HCT116 (cell line): ENCODE measurements at regions not wholly inside any gene's neighbourhood (a gene's known extent, or its start where the extent isn't known, plus 50 kb on each side); places are given as distances from the start of the nearest gene placed in this dataset.

Experiments
- ATAC-seq: fragments of 200-7000 bp; cut with Tn5 transposase; 2 replicates; pipeline ENCODE4 v1.9.1; 2020; ENCODE audit warnings: mild to moderate bottlenecking, moderate library complexity
- BruUV-seq: library from RNA; stranded (reverse); fragments of 400-500 nt; replicated peaks from 2 replicates; lab custom pipeline; 2021; lab: Mats Ljungman, UMichigan
- CTCF ChIA-PET: fragments of 300-600 bp; sonication (Branson Sonifier 250); formaldehyde crosslinking; loops from one replicate; lab custom pipeline; 2021; ENCODE audit warnings: antibody characterized with exemption; lab: Charles Lee
- POLR2A ChIA-PET: fragments of 300-600, 350-600 bp; sonication (Branson Sonifier 250); formaldehyde crosslinking; loops from one replicate; lab custom pipeline; 2021; ENCODE audit warnings: antibody characterized with exemption; lab: Charles Lee
- RAD21 ChIA-PET, 2 experiments: fragments of 300-600 bp; sonication (Branson Sonifier 250); formaldehyde crosslinking; loops; one replicate each; lab custom pipeline; 2023; ENCODE audit warnings: low total read pairs in 2 of 2; ENCODE audit not compliant: uncharacterized antibody in 2 of 2, unreplicated experiment in 2 of 2, low non-redundant PET in 1 of 2; lab: Charles Lee
- DNase-seq: peaks from one replicate; pipeline ENCODE4 v3.0.0-alpha.2; 2010; ENCODE audit warnings: low read depth, low spot score
- H2AFZ ChIP-seq: fragments of 200-600 bp; shearing (Covaris generic), sonication (generic); 2 replicates; pipeline ENCODE4 v1.6.1; 2017; ENCODE audit warnings: low read depth, mixed run types, mixed read lengths, antibody characterized with exemption, low read length; ENCODE audit not compliant: poor library complexity, severe bottlenecking
- H3K27ac ChIP-seq: 2 replicates; pipeline ENCODE4 v1.5.1; 2012; ENCODE audit warnings: low read depth, low read length
- H3K27me3 ChIP-seq: fragments of 200-600 bp; sonication (generic); 2 replicates; pipeline ENCODE4 v1.6.1; 2016; ENCODE audit warnings: mixed run types, low read length, mixed read lengths; ENCODE audit not compliant: insufficient read depth
- H3K36me3 ChIP-seq, 2 experiments: fragments of 200-500 bp in 1 of 2; fragments of 200-600 bp in 1 of 2; sonication (Bioruptor generic) in 1 of 2; sonication (generic) in 1 of 2; 2 replicates each; pipeline versions ENCODE4 v1.5.1 to v1.6.1; 2014 to 2016; ENCODE audit warnings: low read length in 2 of 2, inconsistent platforms in 1 of 2, mixed read lengths in 1 of 2, mixed run types in 1 of 2; ENCODE audit not compliant: insufficient read depth in 2 of 2, control insufficient read depth in 1 of 2
- H3K4me1 ChIP-seq, 2 experiments: fragments of 200-600 bp in 1 of 2; sonication (generic) in 1 of 2; 2 replicates each; pipeline versions ENCODE4 v1.5.1 to v1.6.1; 2012 to 2017; ENCODE audit warnings: low read length in 2 of 2, inconsistent platforms in 1 of 2, mild to moderate bottlenecking in 1 of 2, mixed read lengths in 1 of 2, mixed run types in 1 of 2, moderate library complexity in 1 of 2; ENCODE audit not compliant: insufficient read depth in 2 of 2, control insufficient read depth in 1 of 2
- H3K4me2 ChIP-seq: fragments of 200-600 bp; sonication (generic); 2 replicates; pipeline ENCODE4 v1.6.1; 2017; ENCODE audit warnings: mixed run types, low read length, mixed read lengths
- H3K4me3 ChIP-seq, 2 experiments: fragments of 200-600 bp in 1 of 2; sonication (generic) in 1 of 2; replicated peaks in 1 of 2; 2 replicates each; pipeline ENCODE4 v1.5.1; 2011 to 2016; ENCODE audit warnings: low read length in 2 of 2, control low read depth in 1 of 2, low read depth in 1 of 2, mild to moderate bottlenecking in 1 of 2, mixed read lengths in 1 of 2, mixed run types in 1 of 2
- H3K79me2 ChIP-seq: fragments of 200-600 bp; sonication (generic); 2 replicates; pipeline ENCODE4 v1.6.1; 2017; ENCODE audit warnings: mild to moderate bottlenecking, mixed run types, low read length, moderate library complexity, mixed read lengths; ENCODE audit not compliant: insufficient read depth
- H3K9ac ChIP-seq: fragments of 200-600 bp; sonication (generic); 2 replicates; pipeline ENCODE4 v1.6.1; 2016; ENCODE audit warnings: low read length, mixed read lengths
- H3K9me2 ChIP-seq: fragments of 200-600 bp; sonication (generic), shearing (Covaris generic); 2 replicates; pipeline ENCODE4 v1.6.1; 2017; ENCODE audit warnings: mixed run types, mild to moderate bottlenecking, moderate library complexity; ENCODE audit not compliant: insufficient read depth
- H3K9me3 ChIP-seq, 2 experiments: fragments of 200-500 bp in 1 of 2; fragments of 200-600 bp in 1 of 2; sonication (Bioruptor generic) in 1 of 2; sonication (generic) in 1 of 2; 2 replicates each; pipeline ENCODE4 v1.6.1; 2014 to 2017; ENCODE audit warnings: low read length in 2 of 2, mixed read lengths in 2 of 2, inconsistent platforms in 1 of 2, low read depth in 1 of 2, mild to moderate bottlenecking in 1 of 2, mixed run types in 1 of 2, moderate library complexity in 1 of 2; ENCODE audit not compliant: control insufficient read depth in 1 of 2, insufficient read depth in 1 of 2
- H4K20me1 ChIP-seq: fragments of 200-600 bp; sonication (generic), shearing (Covaris generic); 2 replicates; pipeline ENCODE4 v1.6.1; 2017; ENCODE audit warnings: mixed run types, mild to moderate bottlenecking, moderate library complexity; ENCODE audit not compliant: insufficient read depth
- CBX3 ChIP-seq: IDR thresholded peaks from 2 replicates; pipeline ENCODE4 v1.6.1; 2012; ENCODE audit warnings: low read depth
- CTCF ChIP-seq, 3 experiments: fragments of 200-600 bp in 1 of 3; sonication (generic) in 1 of 3; IDR thresholded peaks in 2 of 3; conservative IDR thresholded peaks in 1 of 3; 2 replicates each; pipeline ENCODE4 v1.5.1; 2012 to 2017; ENCODE audit warnings: low read depth in 2 of 3, low read length in 2 of 3, antibody characterized with exemption in 1 of 3, borderline replicate concordance in 1 of 3, control low read depth in 1 of 3, mild to moderate bottlenecking in 1 of 3, mixed read lengths in 1 of 3, mixed run types in 1 of 3, moderate library complexity in 1 of 3; ENCODE audit not compliant: insufficient read depth in 1 of 3
- JUND ChIP-seq: IDR thresholded peaks from 2 replicates; pipeline ENCODE4 v1.6.1; 2012
- YY1 ChIP-seq: IDR thresholded peaks from 2 replicates; pipeline ENCODE4 v1.6.1; 2011; ENCODE audit warnings: low read length, low read depth, moderate library complexity, mild to moderate bottlenecking; ENCODE audit not compliant: insufficient replicate concordance; ENCODE audit errors: extremely low read depth
- ZBTB33 ChIP-seq: IDR thresholded peaks from 2 replicates; pipeline ENCODE4 v1.6.1; 2011; ENCODE audit warnings: mild to moderate bottlenecking, low read length, moderate library complexity; ENCODE audit not compliant: insufficient replicate concordance; ENCODE audit errors: extremely low read depth
- intact Hi-C: fragments of 100-400 bp; cut with micrococcal nuclease; formaldehyde crosslinking; loops from 2 replicates; pipeline ENCODE4 v1.10.0; 2022

- no peaks in the 10 kb centered on the region for H4K20me1 ChIP-seq
- no peak overlapping the region for H2AFZ ChIP-seq
- intact Hi-C loops = no loop called here
- BruUV-seq = no TSS peak
- no peaks in the 10 kb centered on the region for H3K79me2 ChIP-seq
- no peak overlapping the region for H3K4me2 ChIP-seq
- H3K9me3 ChIP-seq = no peaks in the 10 kb centered on the region
- no peaks in the 10 kb centered on the region for H3K4me1 ChIP-seq
- RAD21 ChIA-PET = no interaction called here
- no peak overlapping the region for H3K9ac ChIP-seq
- no peak for DNase-seq
- no peak overlapping the region for H3K27ac ChIP-seq
- H3K4me3 ChIP-seq = no peak overlapping the region
- no peaks in the 10 kb centered on the region for H3K27me3 ChIP-seq
- H3K9me2 ChIP-seq = no peaks in the 10 kb centered on the region
- ATAC-seq = no peak
- TF ChIP-seq CTCF (IDR thresholded peaks at IDR 0.05 in 2 of 3, conservative IDR thresholded peaks at IDR 0.05 in 1 of 3; ENCODE audit: borderline replicate concordance in 1 of 3, insufficient read depth in 1 of 3, low read depth in 2 of 3, low read length in 2 of 3) (no peak), YY1 (no peak)
- POLR2A ChIA-PET = no interaction called here
- H3K36me3 ChIP-seq = no peaks in the 10 kb centered on the region
- CTCF ChIA-PET = no interaction called here
Observed at GRCh38 chr15:83340087-83340486, 55.6 kb upstream of the BNC1 start.

- intact Hi-C loops = no loop called here
- no peaks in the 10 kb centered on the region for H3K27me3 ChIP-seq
- BruUV-seq = no TSS peak
- no peak overlapping the region for H3K27ac ChIP-seq
- TF ChIP-seq JUND (no peak), ZBTB33 (no peak), YY1 (no peak), CBX3 (no peak)
- H3K79me2 ChIP-seq = no peaks in the 10 kb centered on the region
- no peak overlapping the region for H2AFZ ChIP-seq
- no peaks in the 10 kb centered on the region for H4K20me1 ChIP-seq
- no peak for DNase-seq
- H3K9me3 ChIP-seq = no peaks in the 10 kb centered on the region
- H3K4me1 ChIP-seq = no peaks in the 10 kb centered on the region
- ChIA-PET POLR2A (no interaction called here), CTCF (no interaction called here), RAD21 (no interaction called here)
- no peak overlapping the region for H3K9ac ChIP-seq
- no peaks in the 10 kb centered on the region for H3K9me2 ChIP-seq
- no peak overlapping the region for H3K4me2 ChIP-seq
- H3K36me3 ChIP-seq = no peaks in the 10 kb centered on the region
- no peak overlapping the region for H3K4me3 ChIP-seq
- no peak for ATAC-seq
Observed at GRCh38 chr15:83346342-83346741, 61.9 kb upstream of the BNC1 start.
